ENCODE measurements at regions not wholly inside any gene's neighbourhood (a gene's known extent, or its start where the extent isn't known, plus 50 kb on each side); places are given as distances from the start of the nearest gene placed in this dataset.

DNA sequence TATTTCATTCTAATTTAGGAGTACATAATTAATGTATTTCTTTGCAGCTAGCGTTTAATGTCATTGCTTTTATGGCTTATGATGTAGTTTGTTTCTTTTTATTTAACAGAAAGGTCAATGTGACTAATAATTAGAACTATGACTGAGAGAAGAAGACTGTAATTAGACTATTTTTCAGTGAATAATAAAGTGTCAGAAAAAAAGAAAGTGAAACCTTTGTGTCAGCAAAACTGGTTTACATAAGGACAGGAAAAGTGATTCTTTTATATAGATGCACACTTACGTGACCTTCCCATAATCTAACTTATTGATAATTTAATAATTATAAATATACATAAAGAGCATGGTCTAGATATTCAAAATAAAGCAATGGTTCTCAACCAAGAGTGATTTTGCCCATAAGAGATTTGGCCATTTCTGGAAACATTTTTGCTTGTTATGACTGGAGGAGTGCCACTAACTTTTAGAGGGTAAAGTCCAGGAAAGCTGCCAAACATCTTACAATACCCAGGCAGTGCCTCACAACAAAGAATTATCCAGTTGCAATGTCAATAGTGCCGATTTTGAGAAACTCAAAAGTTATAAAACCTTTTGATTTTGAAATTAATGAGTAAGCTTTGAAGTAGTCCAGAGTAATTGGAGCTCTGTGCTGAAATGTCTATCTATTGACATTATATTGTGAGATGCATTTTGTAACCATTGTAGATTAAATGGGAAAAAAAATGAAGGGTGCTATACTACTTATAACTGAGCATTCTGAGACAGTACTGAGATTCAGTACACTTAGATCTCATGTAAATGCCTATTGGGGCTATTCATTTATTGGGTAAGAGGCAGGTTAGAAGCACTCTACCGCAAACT lies 227.1 kb downstream of the C12orf50 start:
- TF ChIP-seq POLR2A (IDR thresholded peaks at IDR 0.05; ENCODE audit: low read depth, low read length) (no peak), TAF1 (IDR thresholded peaks at IDR 0.05; ENCODE audit: low read depth, low read length) (no peak), POLR2AphosphoS5 (IDR thresholded peaks at IDR 0.05; ENCODE audit: low read depth, low read length) (no peak), POU2F2 (IDR thresholded peaks at IDR 0.05; ENCODE audit: low read depth, low read length) (no peak), SPI1 (IDR thresholded peaks at IDR 0.05; ENCODE audit: low read depth, low read length) (no peak)

Data from GM12891 (cell line).